Epidermal melanocyte (primary cell): ENCODE measurements at regions not wholly inside any gene's neighbourhood (a gene's known extent, or its start where the extent isn't known, plus 50 kb on each side); places are given as distances from the start of the nearest gene placed in this dataset.
"Not testable (repeated sequence)": the region's sequence is repeated elsewhere in the genome, so short reads cannot be mapped to it uniquely, and the experiment has no call there.

ENCODE experiments used
- DNase-seq: peaks from one replicate; pipeline ENCODE4 v3.0.0; 2011; ENCODE audit warnings: low spot score; ENCODE audit not compliant: insufficient read length

DNA sequence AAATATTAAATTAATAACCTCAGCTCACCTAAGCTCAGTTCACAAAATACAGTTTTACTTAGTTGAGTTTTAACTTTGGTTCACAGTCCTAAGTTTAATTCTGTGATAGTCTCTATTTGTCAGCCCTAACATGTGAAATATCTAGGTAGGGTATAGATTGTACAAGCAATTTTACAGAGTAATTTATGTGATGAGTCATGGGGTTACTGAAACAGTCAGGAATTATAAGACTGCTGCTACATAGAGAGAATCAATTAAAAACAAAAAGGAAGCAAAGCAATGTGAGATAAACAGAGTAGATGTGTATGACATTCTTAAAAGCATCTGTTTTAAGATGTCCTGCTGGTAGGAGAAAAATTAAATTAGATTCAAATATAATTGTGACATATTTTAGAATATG, 1018.2 kb upstream of the KCND2 start:
- no peak for DNase-seq

DNA sequence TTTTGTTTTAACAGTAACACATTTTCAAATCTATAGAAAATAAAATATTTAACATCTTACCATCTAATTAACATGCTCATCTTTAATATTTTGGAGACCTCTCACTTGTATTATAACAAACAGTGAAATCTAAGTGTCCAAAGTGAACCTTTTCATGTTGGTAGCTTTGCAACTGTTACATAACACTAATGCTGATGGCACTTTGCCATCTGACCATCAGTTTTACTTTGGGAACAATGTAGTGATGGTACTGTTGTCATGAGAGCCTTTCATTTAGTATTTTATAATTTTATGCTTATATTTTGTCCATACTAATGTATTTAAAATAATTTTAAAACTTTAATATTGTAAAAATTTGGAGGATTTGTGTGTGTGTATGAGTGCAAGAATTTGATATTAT, 1017.0 kb upstream of the KCND2 start:
- no peak for DNase-seq

DNA sequence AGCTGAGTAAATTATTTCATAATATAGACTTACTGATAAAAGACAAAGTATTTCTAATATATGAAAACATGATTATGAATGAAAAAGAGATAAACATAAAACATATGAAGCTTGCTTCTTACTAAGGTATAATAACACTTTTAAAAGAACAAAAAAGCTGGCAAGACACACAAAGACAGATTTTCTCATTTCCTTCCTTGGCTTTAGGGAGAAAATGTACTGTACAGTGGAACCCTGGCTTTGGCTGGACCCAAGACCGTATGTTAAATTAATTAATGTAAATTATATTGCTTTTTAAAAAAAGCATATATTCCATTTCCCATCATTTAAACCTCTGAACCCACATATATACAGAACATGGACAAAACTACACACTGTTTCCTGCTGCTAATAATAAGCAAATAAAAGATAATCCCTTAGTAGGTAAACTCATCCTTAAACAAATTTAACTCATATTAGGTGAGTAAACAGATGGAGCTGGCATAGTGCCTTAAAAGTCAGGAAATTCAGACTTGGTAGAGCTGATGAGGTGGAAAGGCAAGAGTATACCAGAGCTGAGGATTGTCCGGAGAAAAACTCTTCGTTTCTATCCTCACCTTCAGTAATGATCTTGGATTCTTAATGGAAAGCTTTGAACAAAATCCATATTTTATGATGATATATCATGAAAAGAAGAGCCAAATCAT, 1016.4 kb upstream of the KCND2 start:
- no peak for DNase-seq

DNA sequence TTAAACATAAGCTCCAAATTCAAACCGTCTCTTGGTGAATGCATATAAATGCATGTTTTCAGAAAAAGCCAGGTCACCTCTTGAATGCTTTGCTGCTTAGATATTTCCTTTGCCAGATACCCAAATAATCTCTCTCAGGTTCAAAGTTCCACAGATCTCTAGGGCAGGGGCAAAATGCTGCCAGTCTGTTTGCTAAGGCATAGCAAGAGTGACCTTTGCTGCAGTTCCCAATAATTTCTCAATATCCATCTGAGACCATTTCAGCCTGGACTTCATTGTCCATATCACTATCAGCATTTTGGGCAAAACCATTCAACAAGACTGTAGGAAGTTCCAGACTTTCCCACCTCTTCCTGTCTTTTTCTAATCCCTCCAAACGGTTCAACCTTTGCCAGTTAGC, 1006.2 kb upstream of the KCND2 start:
- not testable (repeated sequence) for DNase-seq

DNA sequence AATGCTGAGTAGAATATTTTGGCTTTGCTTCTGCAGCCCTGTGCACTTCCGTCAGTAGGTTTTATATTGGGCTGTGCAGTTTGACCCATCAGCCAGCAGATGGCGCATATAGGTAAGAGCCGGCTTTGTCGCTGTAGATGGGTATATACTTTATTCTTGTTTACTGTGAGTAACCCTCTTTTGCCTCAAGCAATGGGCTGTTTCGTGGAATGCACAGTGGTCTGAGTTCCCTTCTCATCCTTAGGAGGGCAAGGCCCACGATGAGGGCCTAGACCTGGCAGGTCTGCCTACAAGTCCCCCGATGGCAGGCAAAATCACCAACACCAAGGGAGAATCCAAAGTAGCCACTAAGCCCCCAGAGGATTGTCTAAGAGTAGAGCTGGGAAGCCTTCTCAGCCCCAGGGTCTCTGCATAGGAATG, 1002.9 kb upstream of the KCND2 start:
- peak; percentile 16 for DNase-seq

DNA sequence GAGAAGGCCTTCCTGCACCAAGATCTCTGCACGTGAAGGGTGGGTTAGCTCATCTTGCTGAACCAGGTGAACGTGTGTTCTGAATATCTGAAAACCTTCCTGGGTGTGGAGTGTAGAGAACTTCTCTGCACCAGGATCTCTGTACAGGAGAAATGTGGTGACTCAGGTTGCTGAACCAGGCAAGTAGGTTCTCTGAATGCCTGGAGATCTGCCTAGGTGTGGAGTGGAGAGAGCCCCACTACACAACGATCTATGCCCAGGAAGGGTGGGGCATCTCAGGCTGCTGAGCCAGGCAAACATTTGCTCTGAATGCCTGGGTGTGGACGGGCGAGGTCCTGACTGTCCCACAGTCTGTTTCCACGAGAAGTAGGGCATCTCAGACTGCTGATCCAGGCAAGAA, 1002.3 kb upstream of the KCND2 start:
- DNase-seq: no peak

DNA sequence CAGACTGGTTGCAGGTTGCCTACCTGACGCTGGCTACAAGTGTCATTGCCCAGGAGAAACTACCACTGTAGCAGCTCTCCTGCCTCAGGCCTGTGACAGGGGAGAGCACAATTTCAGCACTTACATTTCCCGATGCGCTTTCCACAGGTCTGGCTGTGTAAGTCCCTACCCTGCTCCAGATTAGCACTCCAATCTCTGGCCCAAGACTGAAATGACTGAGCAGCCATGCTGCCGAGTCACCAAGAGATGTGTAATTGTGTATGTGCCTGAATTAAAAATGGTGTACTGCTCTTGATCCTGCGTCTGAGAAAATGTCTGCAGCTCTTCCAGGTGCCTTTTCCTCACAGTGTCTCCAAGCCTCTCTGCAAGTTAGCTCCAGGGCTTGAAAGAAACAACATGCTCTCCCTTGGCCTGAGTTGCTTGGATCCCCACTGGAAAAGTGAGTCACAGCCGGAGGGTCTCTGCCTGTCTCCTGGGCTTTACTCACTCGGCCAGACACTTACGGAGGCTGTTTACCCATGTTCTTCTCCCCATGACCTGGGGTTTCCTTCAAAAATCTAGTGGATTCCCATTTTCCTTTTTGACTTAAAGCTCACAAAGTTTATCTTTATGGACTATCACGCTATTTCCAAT, 1001.7 kb upstream of the KCND2 start:
- no peak for DNase-seq

DNA sequence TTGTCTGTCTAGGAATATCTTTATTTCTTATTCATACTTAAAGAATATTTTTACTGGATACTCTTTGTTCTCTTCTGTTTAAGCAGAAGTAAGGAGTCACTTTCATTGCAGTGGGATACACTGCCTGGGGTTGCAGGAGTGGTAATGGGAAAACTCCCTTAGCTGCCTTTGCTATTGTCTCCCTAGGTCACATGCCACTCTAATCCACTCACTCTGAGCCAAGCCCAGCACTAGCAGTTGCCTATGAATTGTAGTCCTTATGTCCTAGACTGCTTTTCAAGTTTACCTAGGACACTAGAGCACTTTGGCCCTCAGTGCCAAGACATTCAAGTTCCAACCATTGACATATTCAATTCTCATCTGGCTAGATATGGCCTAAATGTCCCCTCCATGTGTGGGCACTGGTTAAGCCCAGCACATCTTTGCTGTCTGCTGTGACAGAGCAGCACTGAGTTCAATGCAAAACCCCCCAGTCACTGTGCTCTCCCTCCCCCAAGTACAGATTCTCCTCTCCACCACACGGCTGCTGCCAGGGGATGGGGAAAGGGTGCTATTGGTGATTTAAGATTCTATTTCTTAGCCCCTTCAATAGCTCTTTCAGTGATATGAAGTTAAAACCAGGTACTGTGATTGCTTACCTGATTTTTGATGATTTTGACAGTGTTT, 991.7 kb upstream of the KCND2 start:
- DNase-seq: no peak

DNA sequence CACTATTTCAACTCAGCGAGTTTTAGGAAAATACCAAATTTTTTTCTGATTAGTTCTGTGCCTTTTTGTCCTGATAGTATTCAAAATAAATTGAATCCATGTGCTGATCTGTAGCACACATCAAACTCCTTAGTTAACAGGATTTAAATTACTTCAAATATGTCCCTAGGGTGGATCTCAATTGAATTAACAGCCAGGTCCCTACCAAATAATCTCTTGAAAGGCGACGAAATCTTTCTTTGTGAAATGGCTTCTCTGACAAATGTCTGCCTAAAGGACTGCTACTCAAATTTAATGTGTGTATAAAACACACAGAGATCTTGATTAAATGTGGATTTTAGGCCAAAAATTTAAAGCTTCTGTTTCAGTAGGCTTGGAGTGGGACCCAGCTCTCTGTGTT, 989.6 kb upstream of the KCND2 start:
- no peak for DNase-seq

DNA sequence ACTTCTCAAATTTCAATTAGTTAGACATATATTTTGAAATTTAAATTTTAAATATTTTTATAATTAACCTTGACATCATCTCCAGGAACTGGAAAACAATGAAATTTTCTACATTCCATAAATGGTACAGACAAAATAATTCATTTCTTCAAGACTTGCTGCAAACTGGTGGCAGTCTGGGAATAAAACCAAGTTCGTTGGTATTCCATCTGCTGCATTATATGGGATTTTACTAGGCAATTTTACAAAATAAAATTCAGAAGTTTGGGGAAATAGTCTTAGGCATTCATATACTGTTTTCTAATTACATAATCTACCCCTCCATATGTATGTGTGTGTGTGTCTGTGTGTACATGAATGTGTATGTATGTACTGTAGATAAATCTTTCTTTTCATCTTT, 984.6 kb upstream of the KCND2 start:
- no peak for DNase-seq

DNA sequence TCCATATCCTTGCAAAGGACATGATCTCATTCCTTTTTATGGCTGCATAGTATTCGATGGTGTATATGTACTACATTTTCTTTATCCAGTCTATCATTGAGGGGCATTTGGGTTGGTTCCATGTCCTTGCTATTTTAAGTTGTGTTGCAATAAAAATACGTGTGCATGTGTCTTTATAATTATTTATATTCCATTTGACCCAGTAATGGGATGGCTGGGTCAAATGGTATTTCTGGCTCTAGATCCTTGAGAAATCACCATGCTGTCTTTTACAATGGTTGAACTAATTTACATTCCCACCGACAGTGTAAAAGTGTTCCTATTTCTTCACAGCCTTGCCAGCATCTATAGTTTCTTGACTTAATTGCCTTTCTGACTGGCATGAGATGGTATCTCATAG, 972.6 kb upstream of the KCND2 start:
- DNase-seq: not testable (repeated sequence)

DNA sequence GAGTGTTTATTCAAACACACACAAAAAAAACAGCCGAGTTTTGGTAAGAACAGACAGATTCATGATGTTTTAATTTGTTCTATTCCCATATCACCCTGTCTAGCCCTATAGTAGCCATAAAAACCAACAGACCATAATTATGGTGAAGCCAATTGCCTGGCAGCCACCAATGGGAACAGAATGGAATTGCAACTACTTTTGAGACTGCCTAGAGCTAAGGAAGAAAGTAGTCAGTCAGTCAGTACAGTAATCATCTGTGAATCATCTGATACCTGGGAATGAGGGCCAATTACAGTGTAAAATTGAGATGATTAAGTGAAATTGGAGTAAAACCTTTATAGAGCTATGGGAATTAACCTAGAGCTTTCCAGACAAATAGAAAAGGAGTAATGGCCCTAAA, 952.7 kb upstream of the KCND2 start:
- no peak for DNase-seq

DNA sequence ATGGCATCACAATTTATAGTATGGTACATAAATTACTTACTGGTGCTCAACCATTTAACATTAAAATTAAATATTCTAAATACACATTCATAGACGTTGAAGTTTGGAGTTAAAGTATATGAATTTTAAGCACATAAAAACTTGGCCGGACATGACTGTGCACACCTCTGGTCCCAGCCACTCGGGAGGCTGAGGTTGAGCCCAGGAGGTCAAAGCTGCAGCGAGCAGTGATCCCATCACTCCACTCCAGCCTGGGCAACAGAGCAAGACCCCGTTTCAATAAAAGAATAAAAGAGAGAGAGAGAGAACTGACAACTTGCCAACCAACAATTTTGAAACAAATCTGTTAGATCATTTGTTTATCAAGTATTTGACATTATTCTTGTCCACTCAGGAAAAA, 943.3 kb upstream of the KCND2 start:
- no peak for DNase-seq

DNA sequence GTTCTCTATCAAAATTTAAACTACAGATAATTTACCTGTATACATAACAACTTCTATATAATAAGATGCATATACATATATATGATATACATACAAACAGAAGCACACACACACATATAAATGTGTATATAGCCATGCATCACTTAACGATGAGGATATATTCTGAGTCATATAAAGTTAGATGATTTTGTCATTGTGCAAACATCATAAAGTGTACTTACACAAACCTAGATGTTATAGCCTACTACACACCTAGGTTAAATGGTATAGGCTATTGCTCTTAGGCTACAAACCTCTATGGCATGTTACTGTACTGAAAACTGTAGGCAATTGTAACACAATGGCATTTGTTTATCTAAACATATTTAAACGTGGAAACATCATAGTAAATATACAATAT, 937.6 kb upstream of the KCND2 start:
- DNase-seq: no peak

DNA sequence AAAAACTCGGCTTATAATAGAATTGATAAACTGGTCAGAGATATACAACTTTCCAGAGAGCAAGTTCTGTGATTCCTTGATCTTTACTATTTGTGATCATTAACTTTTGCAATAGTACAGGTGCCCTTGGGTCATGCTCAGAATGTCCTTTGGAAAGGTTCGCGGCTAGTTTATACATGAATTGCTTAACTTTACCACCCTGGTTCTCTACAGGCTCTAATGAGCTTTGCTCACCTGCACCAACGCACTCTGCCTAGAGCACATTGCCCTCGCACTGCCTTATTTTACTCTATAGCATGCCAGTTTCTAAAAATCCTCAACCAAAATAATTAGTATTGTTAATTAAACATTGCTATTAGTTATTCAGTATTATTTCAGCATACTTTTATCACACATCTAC, 931.2 kb upstream of the KCND2 start:
- no peak for DNase-seq

DNA sequence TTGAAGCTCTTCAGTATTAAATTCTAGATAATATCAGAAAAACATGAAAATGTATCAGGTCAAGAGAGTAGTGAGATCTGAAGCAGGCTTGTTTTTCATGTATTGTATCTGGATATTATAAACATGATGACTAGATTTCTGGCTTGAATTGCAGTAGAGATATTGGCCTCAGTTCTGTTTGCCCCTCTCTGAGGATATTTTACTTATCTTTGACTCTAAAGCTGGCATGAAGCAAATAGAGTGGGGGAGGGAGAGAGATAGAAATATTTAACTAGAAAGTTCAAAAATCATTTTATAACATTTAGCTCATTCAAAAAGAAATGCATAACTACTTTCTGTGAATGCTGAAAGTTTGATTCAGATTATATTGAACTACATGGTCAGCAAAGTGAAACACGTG, 929.7 kb upstream of the KCND2 start:
- no peak for DNase-seq

DNA sequence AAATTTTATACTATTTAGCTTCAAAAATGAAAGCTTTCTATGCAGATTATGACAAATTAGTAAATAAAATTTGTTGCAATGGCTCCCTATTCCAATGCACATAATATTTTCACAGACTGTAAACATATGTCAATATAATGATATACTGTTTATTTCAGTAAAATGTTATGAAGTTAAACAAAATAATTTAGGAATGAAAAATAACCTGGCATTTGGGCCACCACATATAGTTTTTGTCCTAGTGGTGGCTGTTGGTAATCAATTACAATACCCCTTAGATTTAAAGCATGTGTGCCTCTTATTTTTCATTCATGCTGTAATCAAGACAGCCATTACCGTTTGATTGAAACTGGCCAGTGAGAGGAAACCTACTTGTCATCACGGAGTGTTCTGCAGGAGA, 928.5 kb upstream of the KCND2 start:
- DNase-seq: no peak

DNA sequence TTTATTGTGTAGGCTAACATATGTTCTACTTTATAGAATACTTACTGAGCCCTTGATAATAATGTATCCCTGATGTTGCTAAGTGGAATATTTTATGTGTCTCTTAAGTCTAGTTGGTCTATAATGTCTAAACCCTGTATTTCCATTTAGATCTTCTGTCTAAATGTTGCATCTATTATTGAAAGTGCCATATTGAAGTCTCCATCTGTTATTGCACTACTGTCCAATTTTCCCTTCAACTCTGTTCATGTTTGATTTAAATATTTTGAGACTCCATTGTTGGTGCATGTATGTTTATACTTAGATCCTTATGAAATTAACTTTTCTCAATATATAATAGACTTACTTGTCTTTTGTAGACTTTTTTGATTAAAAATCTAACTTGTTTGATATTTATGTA, 924.5 kb upstream of the KCND2 start:
- no peak for DNase-seq

DNA sequence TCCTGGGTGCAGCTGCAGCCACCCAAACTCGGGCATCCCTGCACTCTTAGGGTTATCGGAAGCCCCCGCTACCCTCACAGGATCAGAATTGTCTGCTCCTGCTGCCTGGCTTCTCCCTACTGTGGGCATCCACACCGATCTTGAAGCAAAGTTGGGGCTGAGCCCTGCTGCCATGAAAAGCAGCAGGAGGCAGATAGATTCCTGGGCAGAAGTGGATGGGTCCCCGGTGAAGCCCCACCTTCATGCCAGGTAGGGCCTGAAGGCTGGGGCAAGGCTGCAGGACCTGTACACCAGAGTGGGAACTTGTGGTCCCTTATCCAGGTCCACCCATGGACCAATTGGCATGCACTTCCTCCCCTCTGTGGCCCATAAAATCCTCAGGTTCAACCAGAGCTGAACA, 922.6 kb upstream of the KCND2 start:
- DNase-seq: no peak

DNA sequence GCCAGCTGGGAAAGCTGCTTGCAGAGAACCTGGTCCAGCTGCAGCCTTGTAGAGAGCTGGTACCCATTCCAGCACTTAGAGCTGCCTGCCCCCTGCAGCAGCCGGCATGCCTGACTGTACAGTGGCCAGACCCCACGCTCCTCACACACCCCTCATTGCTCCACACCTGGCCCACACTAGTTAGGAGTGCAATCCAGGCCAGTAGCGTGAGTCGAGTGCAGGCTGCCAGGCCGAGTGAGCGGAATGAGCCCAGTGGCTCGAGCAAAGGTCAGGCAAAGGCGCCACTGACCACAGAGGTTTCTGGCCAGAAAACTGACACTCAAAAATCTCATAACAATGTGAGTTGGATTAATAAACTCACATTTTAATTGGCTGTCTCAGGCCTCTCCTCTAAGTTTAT, 921.7 kb upstream of the KCND2 start:
- DNase-seq: no peak

DNA sequence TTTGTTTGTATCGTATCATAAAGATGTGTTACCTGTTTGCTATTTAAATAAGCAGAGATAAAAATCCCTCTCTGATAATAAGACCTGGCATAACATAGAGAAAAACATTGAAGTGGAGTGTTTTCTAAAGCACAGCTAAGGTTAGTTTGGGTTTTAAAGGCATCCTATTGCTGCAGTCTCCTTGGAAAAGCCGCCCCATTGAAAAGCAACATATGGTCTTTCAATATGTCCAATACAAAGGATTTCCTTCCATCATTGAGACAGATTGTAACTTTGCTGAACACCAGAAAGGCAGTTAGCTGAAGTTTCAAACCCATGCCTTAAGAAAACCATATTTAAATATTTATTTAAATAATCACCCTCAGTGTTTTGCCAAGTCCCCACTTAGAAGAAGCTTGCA, 898.5 kb upstream of the KCND2 start:
- DNase-seq: no peak

DNA sequence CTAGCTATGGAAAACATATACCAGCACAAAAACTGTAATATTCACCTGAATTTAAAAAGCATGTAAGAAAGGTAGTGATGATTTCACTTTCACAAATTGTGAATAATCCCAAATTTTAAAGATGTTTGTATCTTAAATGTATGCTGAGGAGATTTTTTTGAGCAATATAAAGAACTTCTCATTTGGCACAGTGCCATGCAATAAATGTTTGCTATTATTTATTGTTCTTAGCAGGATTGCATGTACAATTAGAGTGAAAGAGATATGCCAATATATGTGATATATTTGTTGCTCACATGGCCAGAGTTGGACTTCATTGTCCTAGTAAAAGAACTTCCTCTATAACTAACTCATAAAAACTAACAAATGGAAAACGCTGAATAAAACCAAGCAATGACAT, 895.1 kb upstream of the KCND2 start:
- DNase-seq: no peak

DNA sequence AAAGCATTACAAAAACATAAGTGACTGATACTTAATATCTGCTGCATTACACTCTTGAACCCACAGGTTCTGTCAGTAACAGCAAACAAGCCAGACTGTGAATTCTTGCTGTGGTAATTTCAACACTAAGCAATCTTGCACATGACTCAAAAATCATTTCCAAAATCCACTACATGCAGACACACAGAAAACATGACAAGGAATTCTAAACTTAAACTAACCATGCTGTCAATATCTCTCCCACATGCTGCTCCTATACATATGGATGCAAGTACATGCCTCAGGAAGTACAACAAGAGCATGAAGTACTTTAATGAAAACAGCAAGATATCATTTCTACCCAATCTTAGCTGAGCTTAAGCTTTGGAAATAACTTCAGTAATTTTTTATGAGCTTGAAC, 890.2 kb upstream of the KCND2 start:
- no peak for DNase-seq
